HG02588 (cell line): ENCODE measurements at regions not wholly inside any gene's neighbourhood (a gene's known extent, or its start where the extent isn't known, plus 50 kb on each side); places are given as distances from the start of the nearest gene placed in this dataset.

Experiments
- ATAC-seq: cut with Tn5 transposase; IDR thresholded peaks from one replicate; pipeline ENCODE4 v1.9.1; 2021; ENCODE audit warnings: mild to moderate bottlenecking, moderate library complexity; ENCODE audit not compliant: unreplicated experiment

- ATAC-seq: no peak
Observed at GRCh38 chr15:60057554-60057953, 53.4 kb downstream of the FOXB1 start.

- ATAC-seq: no peak
Observed at GRCh38 chr15:60059186-60059585, 55.1 kb downstream of the FOXB1 start.

- no peak for ATAC-seq
Observed at GRCh38 chr15:60061758-60062157, 57.6 kb downstream of the FOXB1 start.

GRCh38 chr15:60062826-60063225, 58.7 kb downstream of the FOXB1 start:
- ATAC-seq: no peak

GRCh38 chr15:60065951-60066350, 61.8 kb downstream of the FOXB1 start:
- no peak for ATAC-seq

GRCh38 chr15:60070838-60071493, 66.9 kb downstream of the FOXB1 start:
- no peak for ATAC-seq

- no peak for ATAC-seq
Observed at GRCh38 chr15:60072826-60073465, 68.8 kb downstream of the FOXB1 start.

GRCh38 chr15:60073466-60073840, 69.3 kb downstream of the FOXB1 start:
- ATAC-seq: no peak

GRCh38 chr15:60074181-60074885, 70.2 kb downstream of the FOXB1 start:
- ATAC-seq: no peak

GRCh38 chr15:60076045-60076444, 71.9 kb downstream of the FOXB1 start:
- ATAC-seq: no peak

GRCh38 chr15:60076582-60077276, 72.6 kb downstream of the FOXB1 start:
- no peak for ATAC-seq

GRCh38 chr15:60077581-60078359, 73.7 kb downstream of the FOXB1 start:
- no peak for ATAC-seq

GRCh38 chr15:60079210-60079609, 75.1 kb downstream of the FOXB1 start:
- ATAC-seq: no peak

- no peak for ATAC-seq
Observed at GRCh38 chr15:60081976-60082375, 77.9 kb downstream of the FOXB1 start.

- no peak for ATAC-seq
Observed at GRCh38 chr15:60083318-60083717, 79.2 kb downstream of the FOXB1 start.

GRCh38 chr15:60086681-60087429, 82.7 kb downstream of the FOXB1 start:
- no peak for ATAC-seq

- ATAC-seq: no peak
Observed at GRCh38 chr15:60087561-60087960, 83.5 kb downstream of the FOXB1 start.

- no peak for ATAC-seq
Observed at GRCh38 chr15:60090747-60091146, 86.6 kb downstream of the FOXB1 start.

GRCh38 chr15:60091157-60091556, 87.0 kb downstream of the FOXB1 start:
- no peak for ATAC-seq

GRCh38 chr15:60091911-60092310, 87.8 kb downstream of the FOXB1 start:
- no peak for ATAC-seq
